Smooth muscle cell (in vitro differentiated cells): ENCODE measurements at regions not wholly inside any gene's neighbourhood (a gene's known extent, or its start where the extent isn't known, plus 50 kb on each side); places are given as distances from the start of the nearest gene placed in this dataset.

ENCODE experiments used
- DNase-seq: peaks from one replicate; lab custom pipeline; 2025; ENCODE audit not compliant: unreplicated experiment; lab: John Stamatoyannopoulos, UW
- H2AFZ ChIP-seq: fragments of 200-600 bp; sonication (generic); 2 replicates; pipeline ENCODE4 v1.6.0; 2016; ENCODE audit warnings: antibody characterized with exemption, low read depth, mild to moderate bottlenecking
- H3F3A ChIP-seq: fragments of 200-600 bp; sonication (generic); 2 replicates; pipeline ENCODE4 v1.6.0; 2017; ENCODE audit warnings: antibody characterized with exemption, low read depth
- H3K27ac ChIP-seq: fragments of 200-600 bp; sonication (generic); 2 replicates; pipeline ENCODE4 v1.5.1; 2016; ENCODE audit warnings: low read depth, mild to moderate bottlenecking
- H3K27me3 ChIP-seq: fragments of 200-600 bp; sonication (generic); 2 replicates; pipeline ENCODE4 v1.6.1; 2016; ENCODE audit warnings: low read depth, mild to moderate bottlenecking
- H3K36me3 ChIP-seq: fragments of 200-600 bp; sonication (generic); 2 replicates; pipeline ENCODE4 v1.5.1; 2016; ENCODE audit warnings: low read depth
- H3K4me1 ChIP-seq: fragments of 200-600 bp; sonication (generic); 2 replicates; pipeline ENCODE4 v1.5.1; 2016; ENCODE audit warnings: low read depth
- H3K4me2 ChIP-seq: fragments of 200-600 bp; sonication (generic); 2 replicates; pipeline ENCODE4 v1.6.0; 2016; ENCODE audit warnings: mild to moderate bottlenecking
- H3K4me3 ChIP-seq: fragments of 200-600 bp; sonication (generic); 2 replicates; pipeline ENCODE4 v1.5.1; 2016; ENCODE audit warnings: mild to moderate bottlenecking
- H3K79me2 ChIP-seq: fragments of 200-600 bp; sonication (generic); 2 replicates; pipeline ENCODE4 v1.6.0; 2016; ENCODE audit warnings: low read depth, mild to moderate bottlenecking
- H3K9ac ChIP-seq: fragments of 200-600 bp; sonication (generic); 2 replicates; pipeline ENCODE4 v1.6.0; 2016; ENCODE audit warnings: low read depth
- H3K9me3 ChIP-seq: fragments of 200-600 bp; sonication (generic); replicated peaks from 2 replicates; pipeline ENCODE4 v1.5.1; 2016; ENCODE audit warnings: low read depth
- H4K20me1 ChIP-seq: fragments of 200-600 bp; sonication (generic); 2 replicates; pipeline ENCODE4 v1.6.0; 2016; ENCODE audit warnings: low read depth
- CTCF ChIP-seq: fragments of 200-600 bp; sonication (generic); IDR thresholded peaks from 2 replicates; pipeline ENCODE4 v1.5.1; 2017; ENCODE audit warnings: borderline replicate concordance, mild to moderate bottlenecking, antibody characterized with exemption; ENCODE audit not compliant: insufficient read depth, poor library complexity, severe bottlenecking
- WGBS: methylation state at CpG from one replicate; pipeline ENCODE4 v1.1.7; 2016; ENCODE audit warnings: low lambda C conversion rate; 5-methylcytosine and 5-hydroxymethylcytosine counted together

- Histone ChIP-seq H3K79me2 (no peaks in the 10 kb centered on the region), H3K27ac (no peak overlapping the region), H3K9me3 (no peaks in the 10 kb centered on the region), H2AFZ (no peak overlapping the region), H3K4me2 (no peak overlapping the region), H4K20me1 (no peaks in the 10 kb centered on the region), H3K4me1 (no peaks in the 10 kb centered on the region), H3K27me3 (no peaks in the 10 kb centered on the region), H3K36me3 (no peaks in the 10 kb centered on the region), H3K9ac (no peak overlapping the region), H3K4me3 (no peak overlapping the region), H3F3A (no peaks in the 10 kb centered on the region)
- no peak for TF ChIP-seq CTCF
- no peak for DNase-seq
These were observed 290.1 kb upstream of the SATB1 start for GRCh38 chr3:18715208-18715607.

DNA sequence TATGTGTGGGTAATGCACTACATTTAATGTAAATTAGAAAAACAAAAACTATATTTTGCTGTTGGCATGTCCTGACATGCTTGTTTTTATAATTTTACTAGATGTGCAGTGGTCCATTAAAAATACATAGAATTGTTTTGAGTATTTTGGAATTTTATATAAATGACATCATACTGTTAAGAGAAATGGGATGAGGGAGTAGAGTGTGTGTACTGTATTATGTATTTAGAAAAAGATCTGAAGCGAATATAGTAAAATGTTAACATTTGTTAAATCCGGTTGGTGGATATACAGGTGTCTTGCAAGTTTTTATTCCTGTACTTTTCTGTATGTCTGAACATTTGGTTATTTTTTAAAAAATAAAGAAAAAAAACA lies 288.4 kb upstream of the SATB1 start:
- WGBS: 99% methylated on average over 2 of the region's 2 CpGs
- H4K20me1 ChIP-seq: no peaks in the 10 kb centered on the region
- TF ChIP-seq CTCF: no peak

GRCh38 chr3:18712713-18713576 lies 287.8 kb upstream of the SATB1 start:
- WGBS: 88% methylated on average over 6 of the region's 6 CpGs
- Histone ChIP-seq H3K36me3 (no peaks in the 10 kb centered on the region), H3K79me2 (no peaks in the 10 kb centered on the region), H4K20me1 (no peaks in the 10 kb centered on the region), H3K4me1 (no peaks in the 10 kb centered on the region), H3K9me3 (no peaks in the 10 kb centered on the region), H3K4me2 (no peak overlapping the region), H3K4me3 (no peak overlapping the region), H3K9ac (no peak overlapping the region), H3F3A (no peaks in the 10 kb centered on the region), H3K27ac (no peak overlapping the region), H3K27me3 (no peaks in the 10 kb centered on the region), H2AFZ (no peak overlapping the region)
- no peak for DNase-seq
- no peak for TF ChIP-seq CTCF

More for the DNA sequence above, 288.4 kb upstream of the SATB1 start:
- no peaks in the 10 kb centered on the region for H3K4me1 ChIP-seq
- H3K9me3 ChIP-seq: no peaks in the 10 kb centered on the region
- H3K4me3 ChIP-seq: no peak overlapping the region
- DNase-seq: no peak
- H3K27ac ChIP-seq: no peak overlapping the region
- no peaks in the 10 kb centered on the region for H3K36me3 ChIP-seq
- H3K27me3 ChIP-seq: no peaks in the 10 kb centered on the region
- no peaks in the 10 kb centered on the region for H3K79me2 ChIP-seq
- H3K9ac ChIP-seq: no peak overlapping the region
- no peak overlapping the region for H2AFZ ChIP-seq
- H3K4me2 ChIP-seq: no peak overlapping the region
- no peaks in the 10 kb centered on the region for H3F3A ChIP-seq

DNA sequence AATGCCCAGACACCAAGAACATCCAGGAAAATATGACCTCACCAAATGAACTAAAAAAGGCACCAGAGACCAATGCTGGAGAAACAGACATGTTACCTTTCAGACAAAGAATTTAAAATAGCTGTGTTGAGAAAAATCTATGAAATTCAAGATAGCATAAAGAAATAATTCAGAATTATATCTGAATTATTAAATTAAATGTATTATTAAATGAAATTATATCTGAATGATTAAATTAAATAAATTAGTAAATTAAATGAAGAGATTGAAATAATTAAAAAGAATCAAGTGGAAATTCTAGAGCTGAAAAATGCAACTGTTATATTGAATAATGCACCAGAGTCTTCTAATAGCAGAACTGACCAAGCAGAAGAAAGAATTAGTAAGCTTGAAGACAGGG lies 279.2 kb upstream of the SATB1 start:
- no peak for TF ChIP-seq CTCF
- no peaks in the 10 kb centered on the region for H3K9me3 ChIP-seq
- no peaks in the 10 kb centered on the region for H3K4me1 ChIP-seq
- no peak overlapping the region for H2AFZ ChIP-seq
- no peak overlapping the region for H3K4me2 ChIP-seq
- no peaks in the 10 kb centered on the region for H3F3A ChIP-seq
- no peak for DNase-seq
- H4K20me1 ChIP-seq: no peaks in the 10 kb centered on the region
- H3K79me2 ChIP-seq: no peaks in the 10 kb centered on the region
- no peak overlapping the region for H3K27ac ChIP-seq
- H3K36me3 ChIP-seq: no peaks in the 10 kb centered on the region
- no peaks in the 10 kb centered on the region for H3K27me3 ChIP-seq
- no peak overlapping the region for H3K9ac ChIP-seq
- H3K4me3 ChIP-seq: no peak overlapping the region
